ENCODE measurements at regions not wholly inside any gene's neighbourhood (a gene's known extent, or its start where the extent isn't known, plus 50 kb on each side); places are given as distances from the start of the nearest gene placed in this dataset.

GRCh38 chr2:145771525-145771924, 1251.6 kb upstream of the ZEB2 start:
- Histone ChIP-seq H3K4me3 (ENCODE audit: low read depth in 1 of 3, low read length in 3 of 3) (no peak overlapping the region), H3K9me3 (ENCODE audit: control insufficient read depth in 2 of 2, insufficient read depth in 1 of 2, low read depth in 1 of 2, low read length in 1 of 2) (no peaks in the 10 kb centered on the region), H3K27ac (ENCODE audit: low read depth in 1 of 3, low read length in 2 of 3) (no peak overlapping the region), H3K27me3 (ENCODE audit: control insufficient read depth in 3 of 3, insufficient read depth in 3 of 3, low read length in 3 of 3) (no peaks in the 10 kb centered on the region), H3K36me3 (ENCODE audit: control insufficient read depth in 3 of 3, insufficient read depth in 2 of 3, low read depth in 1 of 3, low read length in 3 of 3) (no peaks in the 10 kb centered on the region), H3K4me1 (ENCODE audit: control insufficient read depth in 3 of 3, insufficient read depth in 2 of 3, low read depth in 1 of 3, low read length in 2 of 3) (no peaks in the 10 kb centered on the region)
- DNase-seq (no peak), FAIRE-seq (no peak)

GRCh38 chr2:145769011-145769716, 1249.2 kb upstream of the ZEB2 start:
- Histone ChIP-seq H3K27ac (ENCODE audit: low read depth in 1 of 3, low read length in 2 of 3) (no peak overlapping the region), H3K4me1 (ENCODE audit: control insufficient read depth in 3 of 3, insufficient read depth in 2 of 3, low read depth in 1 of 3, low read length in 2 of 3) (no peaks in the 10 kb centered on the region), H3K36me3 (ENCODE audit: control insufficient read depth in 3 of 3, insufficient read depth in 2 of 3, low read depth in 1 of 3, low read length in 3 of 3) (no peaks in the 10 kb centered on the region), H3K9me3 (ENCODE audit: control insufficient read depth in 2 of 2, insufficient read depth in 1 of 2, low read depth in 1 of 2, low read length in 1 of 2) (no peaks in the 10 kb centered on the region), H3K4me3 (ENCODE audit: low read depth in 1 of 3, low read length in 3 of 3) (no peak overlapping the region), H3K27me3 (ENCODE audit: control insufficient read depth in 3 of 3, insufficient read depth in 3 of 3, low read length in 3 of 3) (no peaks in the 10 kb centered on the region)
- 75 to 83% (median 76%) methylated on average over 5 of the region's 5 CpGs for WGBS, 3 donors
- FAIRE-seq (no peak), DNase-seq (no peak)

GRCh38 chr2:145765874-145766273, 1246.0 kb upstream of the ZEB2 start:
- Histone ChIP-seq H3K9me3 (ENCODE audit: control insufficient read depth in 2 of 2, insufficient read depth in 1 of 2, low read depth in 1 of 2, low read length in 1 of 2) (no peaks in the 10 kb centered on the region), H3K27ac (ENCODE audit: low read depth in 1 of 3, low read length in 2 of 3) (no peak overlapping the region), H3K36me3 (ENCODE audit: control insufficient read depth in 3 of 3, insufficient read depth in 2 of 3, low read depth in 1 of 3, low read length in 3 of 3) (no peaks in the 10 kb centered on the region), H3K4me3 (ENCODE audit: low read depth in 1 of 3, low read length in 3 of 3) (no peak overlapping the region), H3K4me1 (ENCODE audit: control insufficient read depth in 3 of 3, insufficient read depth in 2 of 3, low read depth in 1 of 3, low read length in 2 of 3) (no peaks in the 10 kb centered on the region), H3K27me3 (ENCODE audit: control insufficient read depth in 3 of 3, insufficient read depth in 3 of 3, low read length in 3 of 3) (no peaks in the 10 kb centered on the region)
- DNase-seq (no peak), FAIRE-seq (no peak)
- WGBS, 3 donors = 86 to 98% (median 93%) methylated on average over 1 of the region's 1 CpG

- Histone ChIP-seq H3K27ac (ENCODE audit: low read depth in 1 of 3, low read length in 2 of 3) (no peak overlapping the region), H3K9me3 (ENCODE audit: control insufficient read depth in 2 of 2, insufficient read depth in 1 of 2, low read depth in 1 of 2, low read length in 1 of 2) (no peaks in the 10 kb centered on the region), H3K4me1 (ENCODE audit: control insufficient read depth in 3 of 3, insufficient read depth in 2 of 3, low read depth in 1 of 3, low read length in 2 of 3) (no peaks in the 10 kb centered on the region), H3K36me3 (ENCODE audit: control insufficient read depth in 3 of 3, insufficient read depth in 2 of 3, low read depth in 1 of 3, low read length in 3 of 3) (no peaks in the 10 kb centered on the region), H3K4me3 (ENCODE audit: low read depth in 1 of 3, low read length in 3 of 3) (no peak overlapping the region), H3K27me3 (ENCODE audit: control insufficient read depth in 3 of 3, insufficient read depth in 3 of 3, low read length in 3 of 3) (no peaks in the 10 kb centered on the region)
- DNase-seq (no peak), FAIRE-seq (no peak)
- WGBS, 3 donors = 53 to 69% (median 69%) methylated on average over 6 of the region's 6 CpGs
Measured at GRCh38 chr2:145764631-145765030, 1244.7 kb upstream of the ZEB2 start.

GRCh38 chr2:145760781-145761649, 1241.1 kb upstream of the ZEB2 start:
- H3K4me3 ChIP-seq (ENCODE audit: low read depth in 1 of 3, low read length in 3 of 3) = no peak overlapping the region
- DNase-seq (no peak), FAIRE-seq (no peak)
- H3K9me3 ChIP-seq (ENCODE audit: control insufficient read depth in 2 of 2, insufficient read depth in 1 of 2, low read depth in 1 of 2, low read length in 1 of 2) = no peaks in the 10 kb centered on the region
- H3K27ac ChIP-seq (ENCODE audit: low read depth in 1 of 3, low read length in 2 of 3) = peak overlapping the region in 1 of 3 donors; percentile 49
- H3K36me3 ChIP-seq (ENCODE audit: control insufficient read depth in 3 of 3, insufficient read depth in 2 of 3, low read depth in 1 of 3, low read length in 3 of 3) = no peaks in the 10 kb centered on the region
- H3K4me1 ChIP-seq (ENCODE audit: control insufficient read depth in 3 of 3, insufficient read depth in 2 of 3, low read depth in 1 of 3, low read length in 2 of 3) = peaks cover 0 to 4% (median 0%) of the 10 kb centered on the region in 3 donors
- 61 to 87% (median 76%) methylated on average over 4 of the region's 4 CpGs for WGBS, 3 donors
- no peaks in the 10 kb centered on the region for H3K27me3 ChIP-seq (ENCODE audit: control insufficient read depth in 3 of 3, insufficient read depth in 3 of 3, low read length in 3 of 3)

GRCh38 chr2:145759228-145759915, 1239.5 kb upstream of the ZEB2 start:
- WGBS, 3 donors = 78 to 89% (median 86%) methylated on average over 3 of the region's 3 CpGs
- Histone ChIP-seq H3K27me3 (ENCODE audit: control insufficient read depth in 3 of 3, insufficient read depth in 3 of 3, low read length in 3 of 3) (no peaks in the 10 kb centered on the region), H3K4me3 (ENCODE audit: low read depth in 1 of 3, low read length in 3 of 3) (no peak overlapping the region), H3K9me3 (ENCODE audit: control insufficient read depth in 2 of 2, insufficient read depth in 1 of 2, low read depth in 1 of 2, low read length in 1 of 2) (no peaks in the 10 kb centered on the region), H3K27ac (ENCODE audit: low read depth in 1 of 3, low read length in 2 of 3) (peak overlapping the region in 1 of 3 donors; percentile 59), H3K36me3 (ENCODE audit: control insufficient read depth in 3 of 3, insufficient read depth in 2 of 3, low read depth in 1 of 3, low read length in 3 of 3) (no peaks in the 10 kb centered on the region), H3K4me1 (ENCODE audit: control insufficient read depth in 3 of 3, insufficient read depth in 2 of 3, low read depth in 1 of 3, low read length in 2 of 3) (peaks cover 0 to 4% (median 0%) of the 10 kb centered on the region in 3 donors)
- DNase-seq = no peak
- FAIRE-seq = no peak

- no peak overlapping the region for H3K4me3 ChIP-seq (ENCODE audit: low read depth in 1 of 3, low read length in 3 of 3)
- FAIRE-seq (no peak), DNase-seq (no peak)
- 13 to 41% (median 22%) methylated on average over 3 of the region's 3 CpGs for WGBS, 3 donors
- no peaks in the 10 kb centered on the region for H3K36me3 ChIP-seq (ENCODE audit: control insufficient read depth in 3 of 3, insufficient read depth in 2 of 3, low read depth in 1 of 3, low read length in 3 of 3)
- H3K27ac ChIP-seq (ENCODE audit: low read depth in 1 of 3, low read length in 2 of 3) = peak overlapping the region in 1 of 3 donors; percentile 25
- H3K9me3 ChIP-seq (ENCODE audit: control insufficient read depth in 2 of 2, insufficient read depth in 1 of 2, low read depth in 1 of 2, low read length in 1 of 2) = no peaks in the 10 kb centered on the region
- H3K27me3 ChIP-seq (ENCODE audit: control insufficient read depth in 3 of 3, insufficient read depth in 3 of 3, low read length in 3 of 3) = no peaks in the 10 kb centered on the region
- H3K4me1 ChIP-seq (ENCODE audit: control insufficient read depth in 3 of 3, insufficient read depth in 2 of 3, low read depth in 1 of 3, low read length in 2 of 3) = peaks cover 0 to 4% (median 0%) of the 10 kb centered on the region in 3 donors
Measured at GRCh38 chr2:145757503-145758246, 1237.8 kb upstream of the ZEB2 start.
